ENCODE measurements at regions not wholly inside any gene's neighbourhood (a gene's known extent, or its start where the extent isn't known, plus 50 kb on each side); places are given as distances from the start of the nearest gene placed in this dataset.

DNA sequence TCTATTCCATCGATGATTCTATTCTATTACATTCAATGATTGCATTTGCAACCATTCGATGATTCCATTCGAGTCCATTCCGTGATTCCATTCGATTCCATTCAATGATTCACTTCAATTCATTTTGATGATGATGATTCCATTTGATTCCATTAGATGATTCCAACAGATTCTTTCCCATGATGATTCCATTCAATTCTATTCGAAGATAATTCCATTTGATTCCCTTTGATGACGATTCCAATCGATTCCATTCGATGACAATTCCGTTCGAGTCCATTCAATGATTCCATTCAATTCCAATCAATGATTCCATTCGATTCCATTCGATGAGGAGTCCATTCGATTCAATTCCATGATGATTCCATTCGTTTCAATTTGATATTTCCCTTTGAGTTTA lies 1088.8 kb downstream of the RPIA start:
- no peaks in the 10 kb centered on the region for H3K36me3 ChIP-seq (ENCODE audit: control insufficient read depth, insufficient read depth, low read length)
- no peak overlapping the region for H3K14ac ChIP-seq (replicated peaks; ENCODE audit: low read depth, low read length)
- H3K4me2 ChIP-seq (ENCODE audit: low read depth, low read length), result no peak overlapping the region
- no peaks in the 10 kb centered on the region for H3K9me1 ChIP-seq (ENCODE audit: insufficient read depth, low read length)
- no peak overlapping the region for H3K23ac ChIP-seq (ENCODE audit: low read depth, low read length)
- no peaks in the 10 kb centered on the region for H4K20me1 ChIP-seq (ENCODE audit: insufficient read depth, low read length)
- no peak overlapping the region for H3K4me3 ChIP-seq (ENCODE audit: insufficient read depth, low read depth, low read length)
- dilution Hi-C loops (cut with HindIII; ENCODE audit: low sequenced_read_pairs, unreplicated experiment), result no loop called here
- TF ChIP-seq, protein P1, sequence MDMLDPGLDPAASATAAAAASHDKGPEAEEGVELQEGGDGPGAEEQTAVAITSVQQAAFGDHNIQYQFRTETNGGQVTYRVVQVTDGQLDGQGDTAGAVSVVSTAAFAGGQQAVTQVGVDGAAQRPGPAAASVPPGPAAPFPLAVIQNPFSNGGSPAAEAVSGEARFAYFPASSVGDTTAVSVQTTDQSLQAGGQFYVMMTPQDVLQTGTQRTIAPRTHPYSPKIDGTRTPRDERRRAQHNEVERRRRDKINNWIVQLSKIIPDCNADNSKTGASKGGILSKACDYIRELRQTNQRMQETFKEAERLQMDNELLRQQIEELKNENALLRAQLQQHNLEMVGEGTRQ (IDR thresholded peaks at IDR 0.05; ENCODE audit: low read depth, low read length), result no peak
- TF ChIP-seq RFX5 (IDR thresholded peaks at IDR 0.05; ENCODE audit: low read depth, low read length) (no peak), MAFK (IDR thresholded peaks at IDR 0.05; ENCODE audit: low read depth, low read length) (no peak), FOS (IDR thresholded peaks at IDR 0.05; ENCODE audit: low read depth, low read length) (no peak), RAD21 (IDR thresholded peaks at IDR 0.05; ENCODE audit: low read length) (no peak), CEBPB (IDR thresholded peaks at IDR 0.05; ENCODE audit: low read depth, low read length) (no peak), RCOR1 (IDR thresholded peaks at IDR 0.05; ENCODE audit: insufficient replicate concordance, low read length) (no peak), CHD1 (IDR thresholded peaks at IDR 0.05; ENCODE audit: low read depth, low read length) (no peak), MXI1 (IDR thresholded peaks at IDR 0.05; ENCODE audit: borderline replicate concordance, low read depth, low read length) (no peak), POLR2A (IDR thresholded peaks at IDR 0.05; ENCODE audit: low read depth, low read length) (no peak), BHLHE40 (IDR thresholded peaks at IDR 0.05; ENCODE audit: low read depth, low read length) (no peak), SMC3 (IDR thresholded peaks at IDR 0.05; ENCODE audit: low read depth, low read length) (no peak), MAZ (IDR thresholded peaks at IDR 0.05; ENCODE audit: borderline replicate concordance, low read depth, low read length) (no peak)
- TF ChIP-seq, protein P2, sequence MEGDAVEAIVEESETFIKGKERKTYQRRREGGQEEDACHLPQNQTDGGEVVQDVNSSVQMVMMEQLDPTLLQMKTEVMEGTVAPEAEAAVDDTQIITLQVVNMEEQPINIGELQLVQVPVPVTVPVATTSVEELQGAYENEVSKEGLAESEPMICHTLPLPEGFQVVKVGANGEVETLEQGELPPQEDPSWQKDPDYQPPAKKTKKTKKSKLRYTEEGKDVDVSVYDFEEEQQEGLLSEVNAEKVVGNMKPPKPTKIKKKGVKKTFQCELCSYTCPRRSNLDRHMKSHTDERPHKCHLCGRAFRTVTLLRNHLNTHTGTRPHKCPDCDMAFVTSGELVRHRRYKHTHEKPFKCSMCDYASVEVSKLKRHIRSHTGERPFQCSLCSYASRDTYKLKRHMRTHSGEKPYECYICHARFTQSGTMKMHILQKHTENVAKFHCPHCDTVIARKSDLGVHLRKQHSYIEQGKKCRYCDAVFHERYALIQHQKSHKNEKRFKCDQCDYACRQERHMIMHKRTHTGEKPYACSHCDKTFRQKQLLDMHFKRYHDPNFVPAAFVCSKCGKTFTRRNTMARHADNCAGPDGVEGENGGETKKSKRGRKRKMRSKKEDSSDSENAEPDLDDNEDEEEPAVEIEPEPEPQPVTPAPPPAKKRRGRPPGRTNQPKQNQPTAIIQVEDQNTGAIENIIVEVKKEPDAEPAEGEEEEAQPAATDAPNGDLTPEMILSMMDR (conservative IDR thresholded peaks at IDR 0.05; ENCODE audit: low read depth, low read length), result no peak
- intact Hi-C loops (cut with micrococcal nuclease), result no loop called here
- no peaks in the 10 kb centered on the region for H3K4me1 ChIP-seq (ENCODE audit: control insufficient read depth, insufficient read depth, low read length)
- H3K79me1 ChIP-seq (ENCODE audit: low read depth in 1 of 2, low read length in 2 of 2), result no peaks in the 10 kb centered on the region
- BruUV-seq (replicated peaks), result no TSS peak
- no peaks in the 10 kb centered on the region for H3K27me3 ChIP-seq (ENCODE audit: control insufficient read depth, insufficient read depth, low read length)
- ChIA-PET CTCF (no interaction called here), POLR2A (ENCODE audit: unreplicated experiment) (no interaction called here)
- no peak overlapping the region for H3K56ac ChIP-seq (ENCODE audit: extremely low read depth, insufficient read depth, low read length)
- H3K27ac ChIP-seq (ENCODE audit: insufficient read depth, low read length), result no peak overlapping the region
- no peak overlapping the region for H2AK5ac ChIP-seq (ENCODE audit: low read depth, low read length)
- no peak overlapping the region for H2BK20ac ChIP-seq (ENCODE audit: low read depth, low read length)
- no peak overlapping the region for H4K5ac ChIP-seq (ENCODE audit: low read depth, low read length)
- in situ Hi-C loops (cut with MboI; ENCODE audit: low sequenced_read_pairs), result no loop called here
- ATAC-seq (ENCODE audit: low read depth) (no peak), DNase-seq (no peak)
- H2BK5ac ChIP-seq (ENCODE audit: low read depth, low read length, poor library complexity, severe bottlenecking), result peak overlapping the region; percentile 36
- H2BK120ac ChIP-seq (ENCODE audit: low read depth, low read length), result no peak overlapping the region
- no peak overlapping the region for H3K4ac ChIP-seq (ENCODE audit: low read depth, low read length)
- no peak overlapping the region for H2AK9ac ChIP-seq (replicated peaks; ENCODE audit: low read depth, low read length, poor library complexity)
- no peak overlapping the region for H4K91ac ChIP-seq (ENCODE audit: insufficient read depth, low read depth, low read length)
- no peak overlapping the region for H2AFZ ChIP-seq (replicated peaks; ENCODE audit: low read length, poor library complexity)
- no peak overlapping the region for H2BK15ac ChIP-seq (ENCODE audit: low read depth, low read length)
- no peak overlapping the region for H3K9ac ChIP-seq (ENCODE audit: low read depth, low read length)
- H4K8ac ChIP-seq (ENCODE audit: low read depth in 2 of 2, low read length in 2 of 2), result no peak overlapping the region
- peaks cover 53% of the 10 kb centered on the region for H3K9me3 ChIP-seq (ENCODE audit: control insufficient read depth, insufficient read depth, low read length)
- H3K18ac ChIP-seq (ENCODE audit: low read depth, low read length), result no peak overlapping the region
- WGBS, 2 experiments (ENCODE audit: extremely low coverage in 2 of 2, insufficient read length in 1 of 2), result 52% methylated on average over 15 of the region's 15 CpGs; no CpG with 5 or more reads in 1 of the 2 experiments
